ENCODE measurements at regions not wholly inside any gene's neighbourhood (a gene's known extent, or its start where the extent isn't known, plus 50 kb on each side); places are given as distances from the start of the nearest gene placed in this dataset.

DNA sequence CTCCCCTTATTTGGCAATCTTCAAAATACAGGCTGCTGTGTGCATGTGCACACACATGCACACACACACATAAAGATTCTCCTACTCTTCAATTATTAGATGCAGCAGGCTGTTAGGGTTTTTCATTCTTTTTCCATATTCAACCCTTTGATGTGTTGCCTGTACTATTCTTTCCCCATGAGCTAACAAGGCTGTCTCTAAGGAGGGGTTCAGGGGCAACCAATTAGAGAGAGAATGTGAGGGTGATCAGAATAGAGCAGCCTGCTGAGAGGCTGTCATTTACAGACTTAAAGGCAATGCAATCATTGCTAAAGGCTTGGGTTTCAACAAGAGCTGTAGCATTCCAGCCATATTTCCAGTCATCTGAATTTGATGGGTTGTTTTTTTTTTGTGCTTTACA is 467.4 kb upstream of the ID4 start:
- Mint-ChIP-seq H3K27ac (no peak overlapping the region), H3K4me3 (no peak overlapping the region), H3K27me3 (no peaks in the 10 kb centered on the region), H3K4me1 (no peaks in the 10 kb centered on the region), H3K36me3 (no peaks in the 10 kb centered on the region), H3K9me3 (peaks cover 0 to 13% (median 5%) of the 10 kb centered on the region in 7 donors)
- DNase-seq (no peak), ATAC-seq (ENCODE audit: low read depth in 2 of 2) (no peak)
- H3K9me3 ChIP-seq (ENCODE audit: control insufficient read depth in 2 of 2, low read length in 2 of 2), result peaks cover 0 to 5% of the 10 kb centered on the region in 2 experiments
- H3K36me3 ChIP-seq (ENCODE audit: control insufficient read depth, insufficient read depth, low read length), result no peaks in the 10 kb centered on the region
- H3K27ac ChIP-seq (ENCODE audit: insufficient read depth, low read length, poor library complexity, severe bottlenecking), result no peak overlapping the region
- H3K27me3 ChIP-seq (ENCODE audit: control insufficient read depth, insufficient read depth, low read length), result no peaks in the 10 kb centered on the region
- H3K4me1 ChIP-seq (ENCODE audit: control insufficient read depth, insufficient read depth, low read length, poor library complexity, severe bottlenecking), result no peaks in the 10 kb centered on the region
- no peak overlapping the region for H3K4me3 ChIP-seq (ENCODE audit: low read depth, low read length)

DNA sequence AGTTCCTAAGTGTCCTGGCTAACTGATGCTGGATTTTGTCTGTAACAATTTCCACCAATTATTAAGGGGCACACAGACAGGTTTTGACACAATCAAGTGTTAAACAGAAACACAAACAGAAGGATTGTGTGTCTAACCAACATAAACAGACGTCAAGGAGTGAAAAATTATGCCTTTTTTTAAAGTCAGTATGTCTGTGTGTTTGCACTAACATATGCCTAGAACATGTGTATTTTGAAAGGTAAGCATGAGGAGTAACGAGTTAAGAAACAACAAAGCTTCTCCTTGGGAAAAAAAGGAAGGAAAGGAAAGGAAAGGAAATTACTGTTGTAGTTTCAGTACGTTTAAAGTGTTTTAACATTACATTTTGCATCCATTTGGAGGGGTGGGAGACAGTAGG is 466.3 kb upstream of the ID4 start:
- H3K4me1 ChIP-seq (ENCODE audit: control insufficient read depth, insufficient read depth, low read length, poor library complexity, severe bottlenecking), result no peaks in the 10 kb centered on the region
- peaks cover 0 to 12% (median 3%) of the 10 kb centered on the region in 7 donors for H3K9me3 Mint-ChIP-seq
- no peaks in the 10 kb centered on the region for H3K27me3 ChIP-seq (ENCODE audit: control insufficient read depth, insufficient read depth, low read length)
- no peaks in the 10 kb centered on the region for H3K36me3 Mint-ChIP-seq
- H3K27me3 Mint-ChIP-seq, result no peaks in the 10 kb centered on the region
- H3K36me3 ChIP-seq (ENCODE audit: control insufficient read depth, insufficient read depth, low read length), result no peaks in the 10 kb centered on the region
- H3K27ac Mint-ChIP-seq, result peak overlapping the region in 1 of 3 donors; percentile 57
- peaks cover 0 to under 1% of the 10 kb centered on the region in 2 experiments for H3K9me3 ChIP-seq (ENCODE audit: control insufficient read depth in 2 of 2, low read length in 2 of 2)
- H3K27ac ChIP-seq (ENCODE audit: insufficient read depth, low read length, poor library complexity, severe bottlenecking), result no peak overlapping the region
- ATAC-seq (ENCODE audit: low read depth in 2 of 2) (no peak), DNase-seq (no peak)
- no peak overlapping the region for H3K4me3 ChIP-seq (ENCODE audit: low read depth, low read length)
- no peaks in the 10 kb centered on the region for H3K4me1 Mint-ChIP-seq
- no peak overlapping the region for H3K4me3 Mint-ChIP-seq

DNA sequence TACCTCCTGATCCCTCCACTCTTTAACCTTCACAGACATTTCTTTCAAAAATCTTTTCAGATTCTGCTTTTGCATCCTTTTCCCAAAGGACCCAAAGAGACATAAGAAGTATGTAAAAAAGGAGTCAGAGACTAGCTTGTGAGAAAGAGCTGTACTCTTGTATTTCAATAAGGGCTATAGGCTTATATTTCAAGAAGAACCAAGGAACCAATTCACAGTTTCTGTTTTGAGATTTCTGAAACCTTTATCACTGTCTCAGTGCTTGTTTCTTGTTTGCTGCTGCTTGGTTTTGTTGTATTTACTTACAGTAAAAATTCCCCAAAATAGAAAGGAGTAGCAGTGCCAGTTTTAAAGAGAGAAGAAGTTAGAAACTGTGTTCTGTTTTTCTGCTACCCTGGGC is 461.6 kb upstream of the ID4 start:
- DNase-seq (no peak), ATAC-seq (ENCODE audit: low read depth in 2 of 2) (no peak)
- H3K9me3 Mint-ChIP-seq, result peaks cover 0 to 11% (median 1%) of the 10 kb centered on the region in 7 donors
- no peak overlapping the region for H3K4me3 Mint-ChIP-seq
- no peaks in the 10 kb centered on the region for H3K27me3 Mint-ChIP-seq
- no peaks in the 10 kb centered on the region for H3K4me1 Mint-ChIP-seq
- Histone ChIP-seq H3K27me3 (ENCODE audit: control insufficient read depth, insufficient read depth, low read length) (no peaks in the 10 kb centered on the region), H3K9me3 (ENCODE audit: control insufficient read depth in 2 of 2, low read length in 2 of 2) (no peaks in the 10 kb centered on the region), H3K36me3 (ENCODE audit: control insufficient read depth, insufficient read depth, low read length) (no peaks in the 10 kb centered on the region), H3K27ac (ENCODE audit: insufficient read depth, low read length, poor library complexity, severe bottlenecking) (no peak overlapping the region), H3K4me3 (ENCODE audit: low read depth, low read length) (no peak overlapping the region), H3K4me1 (ENCODE audit: control insufficient read depth, insufficient read depth, low read length, poor library complexity, severe bottlenecking) (no peaks in the 10 kb centered on the region)
- no peaks in the 10 kb centered on the region for H3K36me3 Mint-ChIP-seq
- H3K27ac Mint-ChIP-seq, result peak overlapping the region in 1 of 3 donors; percentile 33

GRCh38 chr6:19377722-19378121 is 459.4 kb upstream of the ID4 start:
- Mint-ChIP-seq H3K9me3 (peaks cover 0 to 9% (median 1%) of the 10 kb centered on the region in 7 donors), H3K36me3 (no peaks in the 10 kb centered on the region), H3K27me3 (no peaks in the 10 kb centered on the region), H3K27ac (no peak overlapping the region), H3K4me3 (no peak overlapping the region), H3K4me1 (no peaks in the 10 kb centered on the region)
- no peaks in the 10 kb centered on the region for H3K9me3 ChIP-seq (ENCODE audit: control insufficient read depth in 2 of 2, low read length in 2 of 2)
- H3K27ac ChIP-seq (ENCODE audit: insufficient read depth, low read length, poor library complexity, severe bottlenecking), result no peak overlapping the region
- no peaks in the 10 kb centered on the region for H3K36me3 ChIP-seq (ENCODE audit: control insufficient read depth, insufficient read depth, low read length)
- no peaks in the 10 kb centered on the region for H3K27me3 ChIP-seq (ENCODE audit: control insufficient read depth, insufficient read depth, low read length)
- H3K4me1 ChIP-seq (ENCODE audit: control insufficient read depth, insufficient read depth, low read length, poor library complexity, severe bottlenecking), result no peaks in the 10 kb centered on the region
- no peak overlapping the region for H3K4me3 ChIP-seq (ENCODE audit: low read depth, low read length)
- DNase-seq (no peak), ATAC-seq (ENCODE audit: low read depth in 2 of 2) (no peak)

DNA sequence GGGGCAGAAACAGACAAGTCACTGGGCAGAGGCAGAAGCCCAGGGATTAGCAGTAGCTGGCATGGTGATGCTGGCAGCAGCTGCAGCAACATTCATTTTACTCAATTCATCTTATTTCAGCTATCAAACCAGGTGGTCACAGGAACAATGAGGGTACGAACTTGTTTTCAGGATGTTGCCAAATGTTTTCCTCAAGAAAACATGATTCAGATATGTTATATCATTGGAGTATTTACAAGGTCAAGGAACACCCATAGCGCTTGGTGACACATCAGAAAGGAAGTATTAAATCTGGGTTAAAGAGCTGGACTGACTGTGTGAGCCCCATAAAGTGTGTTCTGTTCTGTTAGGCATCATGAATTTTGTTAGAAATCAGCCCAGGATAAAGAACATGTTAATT is 456.9 kb upstream of the ID4 start:
- Mint-ChIP-seq H3K27ac (no peak overlapping the region), H3K9me3 (peaks cover 0 to 21% (median 1%) of the 10 kb centered on the region in 7 donors), H3K27me3 (no peaks in the 10 kb centered on the region), H3K4me3 (no peak overlapping the region), H3K36me3 (no peaks in the 10 kb centered on the region), H3K4me1 (no peaks in the 10 kb centered on the region)
- Histone ChIP-seq H3K9me3 (ENCODE audit: control insufficient read depth in 2 of 2, low read length in 2 of 2) (peaks cover 0 to 3% of the 10 kb centered on the region in 2 experiments), H3K36me3 (ENCODE audit: control insufficient read depth, insufficient read depth, low read length) (no peaks in the 10 kb centered on the region), H3K27ac (ENCODE audit: insufficient read depth, low read length, poor library complexity, severe bottlenecking) (no peak overlapping the region), H3K4me3 (ENCODE audit: low read depth, low read length) (no peak overlapping the region), H3K4me1 (ENCODE audit: control insufficient read depth, insufficient read depth, low read length, poor library complexity, severe bottlenecking) (no peaks in the 10 kb centered on the region), H3K27me3 (ENCODE audit: control insufficient read depth, insufficient read depth, low read length) (no peaks in the 10 kb centered on the region)
- DNase-seq (no peak), ATAC-seq (ENCODE audit: low read depth in 2 of 2) (no peak)

GRCh38 chr6:19382676-19383075 is 454.5 kb upstream of the ID4 start:
- DNase-seq, result no peak
- Histone ChIP-seq H3K36me3 (ENCODE audit: control insufficient read depth, insufficient read depth, low read length) (no peaks in the 10 kb centered on the region), H3K27ac (ENCODE audit: insufficient read depth, low read length, poor library complexity, severe bottlenecking) (no peak overlapping the region), H3K4me1 (ENCODE audit: control insufficient read depth, insufficient read depth, low read length, poor library complexity, severe bottlenecking) (no peaks in the 10 kb centered on the region), H3K27me3 (ENCODE audit: control insufficient read depth, insufficient read depth, low read length) (no peaks in the 10 kb centered on the region), H3K4me3 (ENCODE audit: low read depth, low read length) (no peak overlapping the region), H3K9me3 (ENCODE audit: control insufficient read depth in 2 of 2, low read length in 2 of 2) (peaks cover 0 to 3% of the 10 kb centered on the region in 2 experiments)
- Mint-ChIP-seq H3K9me3 (peaks cover 0 to 18% (median 0%) of the 10 kb centered on the region in 7 donors), H3K4me3 (no peak overlapping the region), H3K27me3 (no peaks in the 10 kb centered on the region), H3K27ac (no peak overlapping the region), H3K4me1 (no peaks in the 10 kb centered on the region), H3K36me3 (no peaks in the 10 kb centered on the region)
- ATAC-seq (ENCODE audit: low read depth in 2 of 2), result no peak

DNA sequence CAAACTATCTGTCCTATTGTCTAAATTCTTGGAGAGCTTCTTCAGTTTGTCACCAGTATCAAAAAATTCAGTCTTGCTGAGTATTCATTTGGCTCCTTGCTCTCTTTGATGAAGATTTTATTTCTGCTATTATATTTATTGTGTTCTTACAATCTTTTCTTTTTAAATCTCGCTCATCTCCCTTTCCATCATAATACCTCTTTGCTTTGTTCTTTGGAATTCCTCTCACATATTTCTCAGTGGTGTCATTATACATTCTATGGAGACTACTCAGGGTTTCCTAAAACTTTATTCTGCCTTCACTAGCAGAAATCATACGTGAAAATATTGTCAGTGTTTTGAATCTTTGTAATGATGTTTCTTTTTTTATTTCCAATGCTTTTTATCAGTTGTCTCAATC is 445.2 kb upstream of the ID4 start:
- no peak for DNase-seq
- H3K27me3 Mint-ChIP-seq, result no peaks in the 10 kb centered on the region

GRCh38 chr6:19394051-19394450 is 443.1 kb upstream of the ID4 start:
- Histone ChIP-seq H3K4me3 (ENCODE audit: low read depth, low read length) (no peak overlapping the region), H3K36me3 (ENCODE audit: control insufficient read depth, insufficient read depth, low read length) (no peaks in the 10 kb centered on the region), H3K9me3 (ENCODE audit: control insufficient read depth in 2 of 2, low read length in 2 of 2) (peaks cover 0 to 3% of the 10 kb centered on the region in 2 experiments), H3K27me3 (ENCODE audit: control insufficient read depth, insufficient read depth, low read length) (no peaks in the 10 kb centered on the region), H3K4me1 (ENCODE audit: control insufficient read depth, insufficient read depth, low read length, poor library complexity, severe bottlenecking) (no peaks in the 10 kb centered on the region), H3K27ac (ENCODE audit: insufficient read depth, low read length, poor library complexity, severe bottlenecking) (no peak overlapping the region)
- Mint-ChIP-seq H3K4me3 (no peak overlapping the region), H3K4me1 (no peaks in the 10 kb centered on the region), H3K27ac (no peak overlapping the region), H3K9me3 (peaks cover 2 to 29% (median 9%) of the 10 kb centered on the region in 7 donors), H3K36me3 (no peaks in the 10 kb centered on the region), H3K27me3 (no peaks in the 10 kb centered on the region)
- no peak for DNase-seq
- ATAC-seq (ENCODE audit: low read depth in 2 of 2), result no peak

More for the DNA sequence above, 445.2 kb upstream of the ID4 start:
- H3K27ac Mint-ChIP-seq, result no peak overlapping the region
- H3K27me3 ChIP-seq (ENCODE audit: control insufficient read depth, insufficient read depth, low read length), result no peaks in the 10 kb centered on the region
- ATAC-seq (ENCODE audit: low read depth in 2 of 2), result no peak
- no peaks in the 10 kb centered on the region for H3K4me1 ChIP-seq (ENCODE audit: control insufficient read depth, insufficient read depth, low read length, poor library complexity, severe bottlenecking)
- H3K4me3 ChIP-seq (ENCODE audit: low read depth, low read length), result no peak overlapping the region
- H3K36me3 ChIP-seq (ENCODE audit: control insufficient read depth, insufficient read depth, low read length), result no peaks in the 10 kb centered on the region
- H3K4me3 Mint-ChIP-seq, result no peak overlapping the region
- H3K27ac ChIP-seq (ENCODE audit: insufficient read depth, low read length, poor library complexity, severe bottlenecking), result no peak overlapping the region
- H3K4me1 Mint-ChIP-seq, result no peaks in the 10 kb centered on the region
- H3K9me3 ChIP-seq (ENCODE audit: control insufficient read depth in 2 of 2, low read length in 2 of 2), result peaks cover 0 to 3% of the 10 kb centered on the region in 2 experiments
- H3K36me3 Mint-ChIP-seq, result no peaks in the 10 kb centered on the region
- H3K9me3 Mint-ChIP-seq, result peaks cover 2 to 23% (median 8%) of the 10 kb centered on the region in 7 donors

Data from CD4-positive, CD25-positive, alpha-beta regulatory T cell (primary cell).